SK-MEL-5 (cell line): ENCODE measurements at regions not wholly inside any gene's neighbourhood (a gene's known extent, or its start where the extent isn't known, plus 50 kb on each side); places are given as distances from the start of the nearest gene placed in this dataset.
"Not testable (repeated sequence)": the region's sequence is repeated elsewhere in the genome, so short reads cannot be mapped to it uniquely, and the experiment has no call there.

Experiments used
- DNase-seq: peaks from one replicate; pipeline ENCODE4 v3.0.0-alpha.2; 2016; ENCODE audit warnings: low read depth, low spot score
- in situ Hi-C: cut with HindIII; loops from 2 replicates; pipeline ENCODE4 v1.10.0; 2016; ENCODE audit warnings: low sequenced_read_pairs, high pct_unique_total_duplicates, low pct_unique_long_range_greater_than_20kb

GRCh38 chr2:40043641-40044040, 264.6 kb upstream of the THUMPD2 start:
- in situ Hi-C loops: no loop called here
- peak; percentile 22 for DNase-seq

- in situ Hi-C loops: no loop called here
- no peak for DNase-seq
Observed at GRCh38 chr2:40043191-40043590, 264.1 kb upstream of the THUMPD2 start.

GRCh38 chr2:40041422-40042382, 262.6 kb upstream of the THUMPD2 start:
- in situ Hi-C loops: no loop called here
- no peak for DNase-seq

- in situ Hi-C loops: no loop called here
- no peak for DNase-seq
Observed at GRCh38 chr2:40039549-40039948, 260.5 kb upstream of the THUMPD2 start.

GRCh38 chr2:40038646-40039045, 259.6 kb upstream of the THUMPD2 start:
- in situ Hi-C loops: no loop called here

GRCh38 chr2:40037303-40037702, 258.2 kb upstream of the THUMPD2 start:
- in situ Hi-C loops: no loop called here
- no peak for DNase-seq

More at GRCh38 chr2:40038646-40039045, 259.6 kb upstream of the THUMPD2 start:
- no peak for DNase-seq

- in situ Hi-C loops: no loop called here
- DNase-seq: no peak
Observed at GRCh38 chr2:40036241-40036640, 257.2 kb upstream of the THUMPD2 start.

- in situ Hi-C loops: no loop called here
Observed at GRCh38 chr2:40034801-40035200, 255.7 kb upstream of the THUMPD2 start.

GRCh38 chr2:40034198-40034597, 255.1 kb upstream of the THUMPD2 start:
- in situ Hi-C loops: no loop called here
- no peak for DNase-seq

More at GRCh38 chr2:40034801-40035200, 255.7 kb upstream of the THUMPD2 start:
- no peak for DNase-seq

GRCh38 chr2:40033781-40034180, 254.7 kb upstream of the THUMPD2 start:
- in situ Hi-C loops: no loop called here
- no peak for DNase-seq

GRCh38 chr2:40032650-40033319, 253.7 kb upstream of the THUMPD2 start:
- in situ Hi-C loops: no loop called here

GRCh38 chr2:40030456-40030975, 251.5 kb upstream of the THUMPD2 start:
- no peak for DNase-seq
- in situ Hi-C loops: no loop called here

More at GRCh38 chr2:40032650-40033319, 253.7 kb upstream of the THUMPD2 start:
- DNase-seq: no peak

GRCh38 chr2:40028792-40029488, 249.9 kb upstream of the THUMPD2 start:
- in situ Hi-C loops: no loop called here
- DNase-seq: no peak

GRCh38 chr2:40027968-40028367, 248.9 kb upstream of the THUMPD2 start:
- in situ Hi-C loops: no loop called here
- no peak for DNase-seq

- DNase-seq, in situ Hi-C loops: not testable (repeated sequence)
Observed at GRCh38 chr2:40025276-40025675, 246.2 kb upstream of the THUMPD2 start.

GRCh38 chr2:40020997-40021396, 241.9 kb upstream of the THUMPD2 start:
- in situ Hi-C loops: no loop called here
- DNase-seq: no peak

- no peak for DNase-seq
- in situ Hi-C loops: no loop called here
Observed at GRCh38 chr2:40016151-40016885, 237.3 kb upstream of the THUMPD2 start.
